Eye (tissue), 1 donor: ENCODE measurements at regions not wholly inside any gene's neighbourhood (a gene's known extent, or its start where the extent isn't known, plus 50 kb on each side); places are given as distances from the start of the nearest gene placed in this dataset.
A peak's percentile ranks its signal among the peaks of the same experiment; 100 is the strongest.
"Not testable (repeated sequence)": the region's sequence is repeated elsewhere in the genome, so short reads cannot be mapped to it uniquely, and the experiment has no call there.

ENCODE experiments used
- DNase-seq: peaks from one replicate; pipeline ENCODE4 v3.0.0-alpha.2; 2015

- no peak for DNase-seq
Measured at GRCh38 chr14:84885061-84885460, 644.9 kb upstream of the FLRT2 start.

GRCh38 chr14:84891404-84891803, 638.5 kb upstream of the FLRT2 start:
- no peak for DNase-seq

DNA sequence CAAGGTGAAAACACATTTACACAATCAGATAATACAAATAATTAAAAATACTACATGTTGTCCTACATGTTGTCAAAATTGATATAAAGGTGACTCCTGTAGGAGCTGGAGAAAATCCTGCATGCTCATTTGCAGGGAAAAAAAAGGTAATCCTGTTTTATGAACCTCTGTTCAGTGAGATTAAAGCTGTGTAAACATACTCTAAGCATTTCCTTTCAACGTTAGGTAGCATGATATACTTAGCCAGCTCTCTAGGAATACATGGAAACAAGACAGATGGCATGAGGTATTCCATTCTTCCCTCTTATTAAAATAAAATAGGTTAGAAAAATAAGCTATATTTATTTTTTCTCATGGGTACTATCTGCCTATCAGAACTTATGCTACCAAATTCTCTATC, 635.7 kb upstream of the FLRT2 start:
- no peak for DNase-seq

GRCh38 chr14:84922370-84922769, 607.6 kb upstream of the FLRT2 start:
- no peak for DNase-seq

- DNase-seq: no peak
Measured at GRCh38 chr14:84926656-84927055, 603.3 kb upstream of the FLRT2 start.

- DNase-seq: peak; percentile 57
Measured at GRCh38 chr14:84927096-84927827, 602.7 kb upstream of the FLRT2 start.

GRCh38 chr14:84929086-84929485, 600.9 kb upstream of the FLRT2 start:
- no peak for DNase-seq

GRCh38 chr14:84929834-84930233, 600.1 kb upstream of the FLRT2 start:
- DNase-seq: no peak

DNA sequence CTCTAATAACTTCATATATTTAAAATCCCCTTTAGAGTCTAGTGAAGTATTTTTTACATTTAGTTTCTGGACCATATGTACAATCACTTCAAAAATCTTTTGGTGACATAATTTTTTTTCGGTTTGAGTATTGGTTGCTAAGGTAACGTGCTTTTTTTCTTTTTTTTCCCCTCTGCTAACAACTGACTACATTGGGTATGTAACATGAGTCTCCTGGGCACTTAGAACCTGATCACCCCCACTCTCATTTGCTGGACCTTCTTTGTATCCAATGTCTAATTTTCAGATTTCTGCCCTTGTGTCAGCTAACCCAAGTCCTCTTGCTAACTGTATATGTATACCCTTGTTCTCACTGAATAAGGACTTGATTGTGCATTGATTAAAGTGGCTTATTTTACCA, 592.9 kb upstream of the FLRT2 start:
- DNase-seq: no peak

DNA sequence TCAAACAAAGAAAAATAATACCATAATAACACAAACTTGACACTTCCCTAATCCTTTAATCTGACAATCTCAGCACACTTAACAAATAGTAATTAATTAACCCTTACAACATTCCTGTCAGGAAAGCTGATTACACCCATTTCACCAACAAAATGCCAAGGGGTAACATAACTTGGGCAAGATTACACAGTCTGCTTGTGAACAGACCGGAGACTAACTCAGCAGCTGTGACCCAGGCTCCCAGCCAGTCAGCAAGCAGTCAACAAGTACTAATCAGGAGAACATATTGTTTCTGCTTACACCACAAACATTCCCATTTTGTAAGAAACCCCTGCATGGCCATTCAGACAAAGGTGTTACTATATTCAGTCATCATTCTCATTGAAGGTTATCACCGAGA, 592.5 kb upstream of the FLRT2 start:
- DNase-seq: no peak

- DNase-seq: not testable (repeated sequence)
Measured at GRCh38 chr14:84944901-84945300, 585.0 kb upstream of the FLRT2 start.

DNA sequence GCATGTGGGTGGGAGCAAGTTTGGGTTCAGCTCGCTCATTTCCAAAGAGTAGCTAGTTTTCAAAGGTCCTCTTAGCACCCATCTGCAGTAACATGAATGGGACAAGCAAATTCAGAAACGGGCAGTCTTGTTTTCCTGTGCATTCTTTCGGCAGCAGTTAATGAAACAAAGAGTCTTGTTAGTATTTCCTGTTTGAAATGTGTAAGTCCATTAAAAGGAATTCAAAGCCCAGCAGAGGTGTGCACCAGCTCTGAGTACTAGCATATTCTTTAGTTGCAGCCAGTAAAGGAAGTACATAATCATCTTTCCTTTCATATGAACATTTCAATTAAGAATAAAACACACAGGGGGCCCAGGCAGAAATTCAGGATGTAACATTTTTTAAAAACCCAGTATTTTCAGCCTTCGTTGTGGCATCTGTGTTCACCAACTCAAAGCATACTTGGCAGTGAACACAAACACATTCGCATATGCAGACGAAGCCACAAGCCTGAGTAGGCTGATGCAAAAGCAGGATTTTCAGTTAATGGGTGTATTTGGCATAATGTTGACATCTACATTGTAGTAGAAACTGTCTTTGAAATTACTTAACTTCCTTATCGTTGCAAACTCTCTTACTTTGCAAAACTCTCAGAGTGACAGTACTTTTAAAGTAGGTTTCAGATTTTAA, 570.0 kb upstream of the FLRT2 start:
- no peak for DNase-seq

DNA sequence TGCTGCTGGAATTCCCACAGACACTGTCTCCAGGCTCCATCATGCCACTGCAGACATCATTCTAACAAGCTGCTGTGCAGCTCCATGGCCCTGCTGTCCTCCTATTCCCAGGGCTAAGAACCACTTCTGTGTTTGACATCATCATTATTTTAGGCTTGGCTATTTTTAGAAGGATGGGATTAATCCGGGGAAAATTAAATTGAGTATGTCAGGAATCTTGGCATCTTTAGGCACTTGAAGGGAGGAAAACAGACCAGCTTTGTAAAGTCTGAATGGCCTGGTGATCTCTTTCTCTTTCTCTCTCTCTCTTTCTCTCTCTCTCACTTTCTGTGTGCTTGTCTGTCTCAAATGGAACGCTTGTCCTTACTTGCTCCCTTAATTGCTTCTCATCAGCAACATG, 568.3 kb upstream of the FLRT2 start:
- DNase-seq: peak; percentile 77

DNA sequence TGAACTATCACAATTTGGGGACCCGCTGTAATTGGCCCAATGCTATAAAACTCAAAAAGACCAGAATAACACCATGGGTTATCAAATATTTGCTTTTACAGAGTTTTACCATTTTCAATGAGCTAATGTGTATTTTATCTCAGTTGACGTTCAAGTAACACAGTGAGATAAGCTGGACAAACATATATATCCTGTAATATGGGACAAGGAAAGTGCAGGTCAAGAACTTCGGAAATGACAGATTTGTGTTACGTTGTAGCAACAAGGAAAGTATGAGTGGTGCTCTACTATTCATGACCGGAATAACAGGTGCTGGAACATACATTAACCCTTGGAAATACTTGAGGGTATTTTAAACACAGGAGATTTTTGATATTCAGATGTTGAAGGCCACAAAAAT, 566.4 kb upstream of the FLRT2 start:
- DNase-seq: no peak

- DNase-seq: no peak
Measured at GRCh38 chr14:84965279-84965678, 564.7 kb upstream of the FLRT2 start.

GRCh38 chr14:84969501-84969900, 560.4 kb upstream of the FLRT2 start:
- DNase-seq: no peak

- DNase-seq: no peak
Measured at GRCh38 chr14:84975241-84975902, 554.6 kb upstream of the FLRT2 start.

- DNase-seq: no peak
Measured at GRCh38 chr14:84976805-84977204, 553.1 kb upstream of the FLRT2 start.

GRCh38 chr14:84987042-84987441, 542.9 kb upstream of the FLRT2 start:
- no peak for DNase-seq

GRCh38 chr14:84988357-84988756, 541.6 kb upstream of the FLRT2 start:
- DNase-seq: peak; percentile 65

GRCh38 chr14:84991021-84991420, 538.9 kb upstream of the FLRT2 start:
- DNase-seq: no peak

DNA sequence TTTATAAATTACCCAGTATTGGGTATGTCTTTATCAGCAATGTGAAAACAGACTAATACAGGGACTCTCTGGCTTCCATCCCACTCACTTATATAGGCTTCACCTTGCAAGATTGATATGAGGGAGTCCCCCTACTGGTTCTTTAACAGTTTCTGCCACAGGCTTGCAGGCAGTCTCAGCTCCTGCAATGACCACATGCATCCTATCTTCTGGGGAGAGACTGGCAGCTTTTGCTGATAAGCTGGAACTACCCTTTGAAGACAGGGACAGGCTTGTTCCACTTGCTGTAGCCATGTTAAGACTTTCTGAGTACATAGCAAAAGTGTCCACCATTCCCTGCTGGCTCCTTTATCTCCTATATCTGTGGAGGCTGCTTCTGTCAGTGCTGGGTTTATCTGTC, 531.7 kb upstream of the FLRT2 start:
- no peak for DNase-seq

DNA sequence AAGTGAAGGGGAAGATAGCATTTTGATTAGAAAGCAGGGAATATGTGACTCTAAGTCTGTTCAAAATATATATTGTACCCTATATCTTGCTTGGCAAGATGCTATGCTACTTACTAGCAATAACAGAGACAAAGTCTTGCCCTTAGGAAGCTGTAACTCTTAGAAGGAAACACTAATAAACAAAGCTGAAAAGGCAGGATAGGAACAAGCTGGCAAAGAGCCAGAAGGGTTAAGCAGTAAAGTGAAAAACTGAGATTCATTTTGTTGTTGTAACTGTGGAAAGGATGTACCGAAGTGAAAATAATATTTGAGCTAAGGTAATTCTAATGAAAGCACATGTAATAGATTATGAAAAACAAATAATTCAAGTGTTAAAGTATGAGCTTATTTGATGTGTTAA, 527.1 kb upstream of the FLRT2 start:
- no peak for DNase-seq

DNA sequence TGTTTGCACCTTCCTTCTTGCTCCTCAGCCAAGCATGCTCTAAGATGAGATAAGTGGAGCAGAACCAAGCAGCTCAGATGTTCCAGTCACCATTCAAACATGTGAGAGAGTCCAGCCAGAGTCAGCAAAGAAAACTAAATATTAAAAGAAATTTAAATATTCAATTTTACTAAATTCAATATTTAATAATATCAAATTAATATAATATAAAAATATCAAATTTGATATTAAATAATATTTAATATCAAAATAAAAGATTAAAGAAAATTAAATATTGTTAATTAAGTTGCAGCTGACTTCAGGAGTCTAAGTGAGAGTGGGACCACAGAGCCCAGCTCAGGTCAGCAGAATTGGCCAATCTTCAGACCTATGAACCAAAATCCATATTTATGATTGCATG, 526.1 kb upstream of the FLRT2 start:
- no peak for DNase-seq
